ENCODE measurements at regions not wholly inside any gene's neighbourhood (a gene's known extent, or its start where the extent isn't known, plus 50 kb on each side); places are given as distances from the start of the nearest gene placed in this dataset.
"Not testable (repeated sequence)": the region's sequence is repeated elsewhere in the genome, so short reads cannot be mapped to it uniquely, and the experiment has no call there.

DNA sequence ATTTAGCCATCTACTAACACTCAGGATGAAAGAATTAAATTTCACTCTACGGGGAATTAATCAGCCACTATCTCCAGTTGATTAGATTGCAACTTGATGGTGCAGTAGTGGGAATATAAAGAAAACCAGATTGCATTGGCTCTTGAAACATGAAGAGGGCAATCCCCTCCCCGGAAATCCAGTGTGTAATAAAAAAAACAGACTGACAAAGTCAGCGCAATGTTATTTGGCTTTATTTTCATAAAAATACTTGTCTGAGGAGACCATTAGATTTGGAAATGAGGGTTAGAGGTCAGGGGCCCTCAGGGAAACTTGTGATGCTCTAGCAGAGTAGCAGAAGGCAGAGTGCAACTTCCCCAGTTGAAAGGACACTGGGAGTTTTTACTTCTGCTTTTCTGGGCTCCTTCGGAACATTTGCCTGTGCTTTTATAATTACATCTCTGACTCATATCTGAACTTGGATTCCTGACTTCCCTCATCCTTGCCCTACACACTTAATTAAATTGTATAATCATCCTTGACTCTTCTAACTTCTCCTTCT, 326.8 kb downstream of the TUSC7 start:
- intact Hi-C loops (cut with DNase I, micrococcal nuclease), result no loop called here
- no peak overlapping the region for H3K4me3 ChIP-seq
- H3K9me3 ChIP-seq, result no peaks in the 10 kb centered on the region
- DNase-seq, result peak in 1 of 3 donors; percentile 29
- ATAC-seq, result peak; percentile 76
- peaks cover 7% of the 10 kb centered on the region for H3K4me1 ChIP-seq (ENCODE audit: low read depth)
- TF ChIP-seq, protein P1, sequence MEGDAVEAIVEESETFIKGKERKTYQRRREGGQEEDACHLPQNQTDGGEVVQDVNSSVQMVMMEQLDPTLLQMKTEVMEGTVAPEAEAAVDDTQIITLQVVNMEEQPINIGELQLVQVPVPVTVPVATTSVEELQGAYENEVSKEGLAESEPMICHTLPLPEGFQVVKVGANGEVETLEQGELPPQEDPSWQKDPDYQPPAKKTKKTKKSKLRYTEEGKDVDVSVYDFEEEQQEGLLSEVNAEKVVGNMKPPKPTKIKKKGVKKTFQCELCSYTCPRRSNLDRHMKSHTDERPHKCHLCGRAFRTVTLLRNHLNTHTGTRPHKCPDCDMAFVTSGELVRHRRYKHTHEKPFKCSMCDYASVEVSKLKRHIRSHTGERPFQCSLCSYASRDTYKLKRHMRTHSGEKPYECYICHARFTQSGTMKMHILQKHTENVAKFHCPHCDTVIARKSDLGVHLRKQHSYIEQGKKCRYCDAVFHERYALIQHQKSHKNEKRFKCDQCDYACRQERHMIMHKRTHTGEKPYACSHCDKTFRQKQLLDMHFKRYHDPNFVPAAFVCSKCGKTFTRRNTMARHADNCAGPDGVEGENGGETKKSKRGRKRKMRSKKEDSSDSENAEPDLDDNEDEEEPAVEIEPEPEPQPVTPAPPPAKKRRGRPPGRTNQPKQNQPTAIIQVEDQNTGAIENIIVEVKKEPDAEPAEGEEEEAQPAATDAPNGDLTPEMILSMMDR (IDR thresholded peaks at IDR 0.05), result no peak
- H3K36me3 ChIP-seq (ENCODE audit: low read depth), result no peaks in the 10 kb centered on the region

DNA sequence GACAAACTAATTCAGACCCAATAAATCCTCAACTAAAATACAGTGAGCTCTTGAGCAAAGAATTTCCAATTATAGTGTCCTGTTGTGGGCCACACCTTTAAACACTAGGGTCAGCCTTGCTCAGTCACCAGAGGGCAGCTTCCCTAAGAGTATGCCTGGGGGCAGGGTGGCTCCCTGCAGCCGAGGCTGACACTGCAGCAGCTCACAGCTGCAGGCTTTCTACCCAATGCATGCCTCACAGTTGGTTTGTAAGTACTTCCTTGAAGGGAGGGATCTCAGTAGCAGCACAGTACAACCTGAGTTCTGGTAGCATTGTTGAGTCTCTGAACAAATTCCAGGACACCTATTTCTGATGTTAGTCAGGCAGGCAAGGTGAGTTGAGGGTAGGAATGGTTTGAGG, 335.6 kb downstream of the TUSC7 start:
- ATAC-seq, result peak; percentile 87
- TF ChIP-seq, protein P1 (IDR thresholded peaks at IDR 0.05), result no peak
- no peaks in the 10 kb centered on the region for H3K9me3 ChIP-seq
- H3K4me1 ChIP-seq (ENCODE audit: low read depth), result peaks cover 3% of the 10 kb centered on the region
- no peaks in the 10 kb centered on the region for H3K36me3 ChIP-seq (ENCODE audit: low read depth)
- H3K4me3 ChIP-seq, result no peak overlapping the region
- intact Hi-C loops (cut with DNase I, micrococcal nuclease), result no loop called here
- DNase-seq, result peak in 2 of 3 donors; percentile 33 to 40

DNA sequence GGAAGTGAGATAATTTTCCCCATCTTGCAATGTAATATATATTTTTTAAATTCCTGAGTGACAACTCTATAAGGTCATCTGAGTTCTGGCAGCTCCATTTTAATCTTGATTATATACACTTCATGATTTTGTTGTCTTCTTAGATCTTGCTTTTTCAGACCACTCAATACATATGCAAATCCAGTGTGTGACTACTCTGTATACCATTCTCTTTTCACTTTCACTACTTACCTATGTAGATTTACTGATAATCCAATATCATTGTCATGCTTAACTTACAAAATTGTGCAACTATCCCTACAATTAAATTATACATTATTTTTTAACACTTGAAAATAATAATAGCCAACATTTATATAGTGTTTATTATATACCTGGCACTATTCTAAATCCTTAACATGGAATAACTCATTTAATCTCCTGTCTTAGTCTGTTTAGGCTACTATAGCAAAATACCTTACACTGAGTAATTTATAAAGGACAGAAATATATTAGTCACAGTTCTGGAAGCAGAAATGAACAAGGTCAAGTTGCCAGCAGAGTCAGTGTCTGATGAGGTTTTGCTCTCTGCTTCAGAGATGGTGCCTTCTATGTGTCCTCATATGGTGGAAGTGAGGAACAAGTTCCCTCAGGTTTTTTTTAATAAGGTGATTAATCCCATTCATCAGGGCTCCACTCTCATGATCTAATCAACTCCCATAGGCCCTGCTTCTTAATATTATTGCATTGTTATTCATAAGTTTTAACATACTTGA, 338.5 kb downstream of the TUSC7 start:
- intact Hi-C loops (cut with DNase I, micrococcal nuclease), result no loop called here
- TF ChIP-seq, protein P1 (IDR thresholded peaks at IDR 0.05), result no peak
- DNase-seq, result no peak
- no peak overlapping the region for H3K4me3 ChIP-seq
- peaks cover 3% of the 10 kb centered on the region for H3K4me1 ChIP-seq (ENCODE audit: low read depth)
- no peak for ATAC-seq
- H3K9me3 ChIP-seq, result no peaks in the 10 kb centered on the region
- no peaks in the 10 kb centered on the region for H3K36me3 ChIP-seq (ENCODE audit: low read depth)

DNA sequence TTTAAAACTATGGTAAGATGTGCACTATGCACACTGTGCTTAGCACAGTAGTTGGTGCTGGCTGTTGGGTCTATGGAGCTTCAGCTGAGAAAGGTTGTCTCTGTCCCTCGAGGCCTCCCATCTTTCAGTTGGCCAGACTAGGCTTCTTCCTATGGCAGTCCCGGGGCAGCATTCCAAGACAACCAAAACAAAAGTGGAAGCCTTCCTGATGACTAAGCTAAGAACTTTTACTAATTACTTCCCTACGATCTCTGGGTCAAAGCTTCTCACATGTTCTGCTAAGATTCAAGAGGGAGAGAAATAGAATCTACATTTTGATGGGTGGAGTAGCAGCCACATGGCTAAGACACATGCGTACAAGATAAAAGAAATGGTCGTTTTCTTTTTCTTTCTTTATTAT, 342.8 kb downstream of the TUSC7 start:
- no peaks in the 10 kb centered on the region for H3K9me3 ChIP-seq
- no peak for ATAC-seq
- TF ChIP-seq, protein P1 (IDR thresholded peaks at IDR 0.05), result no peak
- DNase-seq, result no peak
- H3K36me3 ChIP-seq (ENCODE audit: low read depth), result no peaks in the 10 kb centered on the region
- intact Hi-C loops (cut with DNase I, micrococcal nuclease), result no loop called here
- no peaks in the 10 kb centered on the region for H3K4me1 ChIP-seq (ENCODE audit: low read depth)
- no peak overlapping the region for H3K4me3 ChIP-seq

DNA sequence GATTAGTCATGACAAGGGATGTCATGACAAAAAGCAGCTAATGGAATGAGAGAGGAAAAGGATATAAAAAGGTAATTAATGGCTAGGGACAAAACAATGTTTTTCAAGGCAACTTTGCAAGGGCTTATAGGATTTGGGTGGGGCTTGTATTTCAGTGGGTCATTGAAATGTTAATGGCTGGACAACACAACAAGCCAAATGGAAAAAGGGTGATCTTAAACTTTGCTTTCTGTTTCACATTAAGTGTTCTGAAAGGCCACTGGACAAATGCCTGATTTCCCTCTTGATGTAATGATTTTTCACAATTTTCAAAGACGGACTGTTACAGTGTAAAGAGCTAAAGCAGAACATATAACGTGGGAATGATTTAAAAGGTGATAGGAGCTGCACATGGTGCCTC, 345.0 kb downstream of the TUSC7 start:
- ATAC-seq (no peak), DNase-seq (no peak)
- Histone ChIP-seq H3K9me3 (no peaks in the 10 kb centered on the region), H3K36me3 (ENCODE audit: low read depth) (no peaks in the 10 kb centered on the region), H3K4me1 (ENCODE audit: low read depth) (no peaks in the 10 kb centered on the region), H3K4me3 (no peak overlapping the region)
- intact Hi-C loops (cut with DNase I, micrococcal nuclease), result no loop called here
- TF ChIP-seq, protein P1 (IDR thresholded peaks at IDR 0.05), result no peak

DNA sequence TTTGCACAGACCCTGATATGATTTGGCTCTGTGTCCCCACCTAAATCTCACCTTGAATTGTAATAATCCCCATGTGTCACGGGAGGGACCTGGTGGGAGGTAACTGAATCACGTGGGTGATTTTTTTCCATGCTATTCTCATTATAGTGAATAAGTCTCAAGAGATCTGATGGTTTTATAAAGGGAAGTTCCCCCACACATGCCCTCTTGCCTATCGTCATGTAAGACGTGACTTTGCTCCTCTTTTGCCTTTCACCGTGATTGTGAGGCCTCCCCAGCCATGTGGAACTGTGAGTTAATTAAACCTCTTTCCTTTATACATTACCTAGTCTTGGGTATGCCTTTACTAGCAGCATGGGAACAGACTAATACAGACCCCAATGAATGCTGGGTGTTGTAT, 347.4 kb downstream of the TUSC7 start:
- not testable (repeated sequence) for H3K9me3 ChIP-seq; H3K4me3 ChIP-seq; H3K4me1 ChIP-seq (ENCODE audit: low read depth); ATAC-seq; H3K36me3 ChIP-seq (ENCODE audit: low read depth); DNase-seq
- intact Hi-C loops (cut with DNase I, micrococcal nuclease), result loop anchor here in 1 of 2 donors (5.0 kb wide), 1 partner anchor 300 kb away; no protein-coding TSS in a partner anchor
